Neural cell (in vitro differentiated cells): ENCODE measurements at regions not wholly inside any gene's neighbourhood (a gene's known extent, or its start where the extent isn't known, plus 50 kb on each side); places are given as distances from the start of the nearest gene placed in this dataset.

Experiments
- CTCF ChIP-seq: fragments of 450-650 bp; IDR thresholded peaks from 2 replicates; pipeline ENCODE4 v1.5.1; 2014; ENCODE audit warnings: antibody characterized with exemption, mild to moderate bottlenecking, moderate library complexity; ENCODE audit not compliant: poor library complexity, severe bottlenecking
- EP300 ChIP-seq: fragments of 450-650 bp; conservative IDR thresholded peaks from 2 replicates; pipeline ENCODE4 v1.6.1; 2014; ENCODE audit warnings: antibody characterized with exemption, mild to moderate bottlenecking, moderate library complexity; ENCODE audit not compliant: poor library complexity, severe bottlenecking
- EZH2 ChIP-seq: fragments of 200-600, 300-800 bp; shearing (Covaris generic), sonication (generic); IDR thresholded peaks from 2 replicates; pipeline ENCODE4 v1.6.1; 2014; ENCODE audit warnings: antibody characterized with exemption, low read length, borderline replicate concordance, mild to moderate bottlenecking; ENCODE audit not compliant: insufficient read depth, poor library complexity, severe bottlenecking
- MXI1 ChIP-seq: fragments of 450-650 bp; conservative IDR thresholded peaks from 2 replicates; pipeline ENCODE4 v1.6.1; 2014; ENCODE audit warnings: antibody characterized with exemption, mild to moderate bottlenecking; ENCODE audit not compliant: poor library complexity, severe bottlenecking
- RAD21 ChIP-seq: fragments of 450-650 bp; conservative IDR thresholded peaks from 2 replicates; pipeline ENCODE4 v1.6.1; 2014; ENCODE audit warnings: antibody characterized with exemption, mild to moderate bottlenecking, moderate library complexity
- SMC3 ChIP-seq: fragments of 450-650 bp; conservative IDR thresholded peaks from 2 replicates; pipeline ENCODE4 v1.6.1; 2014; ENCODE audit warnings: antibody characterized with exemption, mild to moderate bottlenecking, moderate library complexity; ENCODE audit not compliant: poor library complexity
- TF ChIP-seq, protein P1 (sequence below): IDR thresholded peaks from 2 replicates; pipeline ENCODE4 v1.6.1; 2012; ENCODE audit warnings: borderline replicate concordance

DNA sequence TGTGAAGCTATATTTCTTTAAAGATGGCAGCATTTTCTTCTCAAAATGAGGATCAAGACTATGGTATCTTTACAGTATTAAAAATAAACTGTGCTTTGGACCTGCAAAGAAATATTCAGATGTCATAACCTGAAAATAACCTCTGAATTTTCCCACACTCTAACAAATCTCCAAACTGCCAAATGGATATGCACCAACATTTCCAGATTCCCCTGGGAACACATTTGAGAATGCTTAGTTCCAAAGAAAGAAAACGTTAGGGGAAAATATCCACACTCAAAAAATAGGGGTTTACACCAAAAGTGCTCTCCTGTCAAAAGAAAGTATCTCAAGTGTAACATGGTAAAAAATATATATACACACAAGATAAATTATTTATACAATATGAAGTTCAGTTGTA is 69.1 kb upstream of the ARHGAP29 start:
- TF ChIP-seq CTCF (no peak), SMC3 (no peak), EZH2 (no peak), MXI1 (no peak), RAD21 (no peak), EP300 (no peak)
- TF ChIP-seq, protein P1, sequence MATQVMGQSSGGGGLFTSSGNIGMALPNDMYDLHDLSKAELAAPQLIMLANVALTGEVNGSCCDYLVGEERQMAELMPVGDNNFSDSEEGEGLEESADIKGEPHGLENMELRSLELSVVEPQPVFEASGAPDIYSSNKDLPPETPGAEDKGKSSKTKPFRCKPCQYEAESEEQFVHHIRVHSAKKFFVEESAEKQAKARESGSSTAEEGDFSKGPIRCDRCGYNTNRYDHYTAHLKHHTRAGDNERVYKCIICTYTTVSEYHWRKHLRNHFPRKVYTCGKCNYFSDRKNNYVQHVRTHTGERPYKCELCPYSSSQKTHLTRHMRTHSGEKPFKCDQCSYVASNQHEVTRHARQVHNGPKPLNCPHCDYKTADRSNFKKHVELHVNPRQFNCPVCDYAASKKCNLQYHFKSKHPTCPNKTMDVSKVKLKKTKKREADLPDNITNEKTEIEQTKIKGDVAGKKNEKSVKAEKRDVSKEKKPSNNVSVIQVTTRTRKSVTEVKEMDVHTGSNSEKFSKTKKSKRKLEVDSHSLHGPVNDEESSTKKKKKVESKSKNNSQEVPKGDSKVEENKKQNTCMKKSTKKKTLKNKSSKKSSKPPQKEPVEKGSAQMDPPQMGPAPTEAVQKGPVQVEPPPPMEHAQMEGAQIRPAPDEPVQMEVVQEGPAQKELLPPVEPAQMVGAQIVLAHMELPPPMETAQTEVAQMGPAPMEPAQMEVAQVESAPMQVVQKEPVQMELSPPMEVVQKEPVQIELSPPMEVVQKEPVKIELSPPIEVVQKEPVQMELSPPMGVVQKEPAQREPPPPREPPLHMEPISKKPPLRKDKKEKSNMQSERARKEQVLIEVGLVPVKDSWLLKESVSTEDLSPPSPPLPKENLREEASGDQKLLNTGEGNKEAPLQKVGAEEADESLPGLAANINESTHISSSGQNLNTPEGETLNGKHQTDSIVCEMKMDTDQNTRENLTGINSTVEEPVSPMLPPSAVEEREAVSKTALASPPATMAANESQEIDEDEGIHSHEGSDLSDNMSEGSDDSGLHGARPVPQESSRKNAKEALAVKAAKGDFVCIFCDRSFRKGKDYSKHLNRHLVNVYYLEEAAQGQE, result no peak
